GM12878 (cell line): ENCODE measurements at regions not wholly inside any gene's neighbourhood (a gene's known extent, or its start where the extent isn't known, plus 50 kb on each side); places are given as distances from the start of the nearest gene placed in this dataset.

Experiments used
- ATAC-seq: fragments of 200-7000 bp; cut with Tn5 transposase; 3 replicates; pipeline ENCODE4 v1.9.1; 2020; ENCODE audit warnings: mild to moderate bottlenecking, moderate library complexity
- BruUV-seq: library from RNA; stranded (reverse); fragments of 400-500 nt; replicated peaks from 2 replicates; lab custom pipeline; 2021; lab: Mats Ljungman, UMichigan
- CTCF ChIA-PET: fragments of 300-600 bp; sonication (Branson Sonifier 250); formaldehyde crosslinking; extraction: SDS; loops from one replicate; lab custom pipeline; 2021; ENCODE audit warnings: inconsistent platforms; lab: Yijun Ruan, JAX
- POLR2A ChIA-PET: fragments of 350-600 bp; formaldehyde crosslinking; extraction: SDS; loops from one replicate; lab custom pipeline; 2021; ENCODE audit warnings: inconsistent platforms; lab: Charles Lee
- RAD21 ChIA-PET: fragments of 300-600 bp; sonication (Branson Sonifier 250); formaldehyde crosslinking; loops from one replicate; lab custom pipeline; 2023; ENCODE audit warnings: antibody characterized with exemption; ENCODE audit not compliant: unreplicated experiment; lab: Charles Lee
- SMC1A ChIA-PET: fragments of 300-600 bp; sonication (Branson Sonifier 250); formaldehyde crosslinking; loops from one replicate; lab custom pipeline; 2023; ENCODE audit not compliant: unreplicated experiment, uncharacterized antibody; lab: Charles Lee
- DNase-seq: peaks from one replicate; pipeline ENCODE4 v3.0.0-alpha.2; 2011; ENCODE audit warnings: low read depth, low spot score
- FAIRE-seq: peaks from 3 replicates; lab custom pipeline; 2011; peaks lifted over from hg19 to GRCh38; lab: Jason Lieb, UNC
- H2AFZ ChIP-seq: 2 replicates; pipeline ENCODE4 v1.6.0; 2011; ENCODE audit warnings: low read depth, low read length, control low read depth; ENCODE audit not compliant: control insufficient read depth
- H3K27ac ChIP-seq: 2 replicates; pipeline ENCODE4 v1.5.1; 2011; ENCODE audit warnings: control low read depth; ENCODE audit not compliant: control insufficient read depth, insufficient read depth
- H3K27me3 ChIP-seq, 2 experiments: replicated peaks in 1 of 2; 2 replicates each; pipeline versions ENCODE4 v1.6.0 to v1.6.1; 2011; ENCODE audit warnings: low read length in 1 of 2; ENCODE audit not compliant: control insufficient read depth in 2 of 2, insufficient read depth in 2 of 2
- H3K36me3 ChIP-seq, 2 experiments: 2 replicates each; pipeline ENCODE4 v1.5.1; 2011; ENCODE audit warnings: low read length in 1 of 2; ENCODE audit not compliant: control insufficient read depth in 2 of 2, insufficient read depth in 2 of 2
- H3K4me1 ChIP-seq: 2 replicates; pipeline ENCODE4 v1.6.1; 2011; ENCODE audit warnings: mild to moderate bottlenecking, low read length, moderate library complexity, mixed read lengths; ENCODE audit not compliant: control insufficient read depth, insufficient read depth
- H3K4me2 ChIP-seq: 2 replicates; pipeline ENCODE4 v1.6.0; 2011; ENCODE audit warnings: control low read depth; ENCODE audit not compliant: control insufficient read depth, insufficient read depth
- H3K4me3 ChIP-seq: fragments of 200-600 bp; sonication (generic); 2 replicates; pipeline ENCODE4 v1.5.1; 2016
- H3K79me2 ChIP-seq: 2 replicates; pipeline ENCODE4 v1.6.0; 2011; ENCODE audit warnings: low read length; ENCODE audit not compliant: control insufficient read depth, insufficient read depth
- H3K9ac ChIP-seq: 2 replicates; pipeline ENCODE4 v1.8.0; 2011; ENCODE audit warnings: low read length, control low read depth, mixed read lengths; ENCODE audit not compliant: control insufficient read depth, insufficient read depth
- H3K9me3 ChIP-seq: replicated peaks from 3 replicates; pipeline ENCODE4 v1.5.1; 2011; ENCODE audit warnings: mild to moderate bottlenecking, low read length; ENCODE audit not compliant: control insufficient read depth, insufficient read depth
- H4K20me1 ChIP-seq: 2 replicates; pipeline ENCODE4 v1.6.0; 2011; ENCODE audit not compliant: control insufficient read depth, insufficient read depth
- BRCA1 ChIP-seq: IDR thresholded peaks from 2 replicates; pipeline ENCODE4 v1.6.1; 2011; ENCODE audit warnings: low read depth, low read length, improper control_type of control experiment
- E4F1 ChIP-seq: fragments of 450-650 bp; IDR thresholded peaks from 2 replicates; pipeline ENCODE4 v1.6.1; 2018; ENCODE audit warnings: borderline replicate concordance, mild to moderate bottlenecking; ENCODE audit not compliant: partially characterized antibody
- ESRRA ChIP-seq: IDR thresholded peaks from 2 replicates; pipeline ENCODE4 v1.6.1; 2012; ENCODE audit warnings: mild to moderate bottlenecking, low read length, improper control_type of control experiment
- FOS ChIP-seq: IDR thresholded peaks from 3 replicates; pipeline ENCODE4 v1.6.1; 2011; ENCODE audit warnings: borderline replicate concordance; ENCODE audit not compliant: insufficient read length; ENCODE audit errors: extremely low read depth
- IKZF1 ChIP-seq: fragments of 450-650 bp; conservative IDR thresholded peaks from 2 replicates; pipeline ENCODE4 v1.6.1; 2017; ENCODE audit warnings: antibody characterized with exemption, mild to moderate bottlenecking
- SUZ12 ChIP-seq: fragments of 200-600 bp; sonication (generic); IDR thresholded peaks from one replicate; pipeline ENCODE4 v1.6.1; 2018; ENCODE audit warnings: antibody characterized with exemption, mild to moderate bottlenecking; ENCODE audit not compliant: unreplicated experiment
- TARDBP ChIP-seq: IDR thresholded peaks from 2 replicates; pipeline ENCODE4 v1.6.1; 2016; ENCODE audit warnings: borderline replicate concordance
- WGBS: methylation state at CpG from one replicate; pipeline ENCODE4 v1.1.6; 2016; ENCODE audit warnings: low lambda C conversion rate; ENCODE audit not compliant: insufficient replicate concordance, insufficient coverage; ENCODE audit errors: missing lambda C conversion rate; 5-methylcytosine and 5-hydroxymethylcytosine counted together
- in situ Hi-C: fragments of 300-500 bp; cut with MboI; formaldehyde crosslinking; loops from 9 replicates; pipeline ENCODE4 v1.14.3; 2018; ENCODE audit warnings: mixed read lengths
- intact Hi-C: fragments of 100-400 bp; cut with micrococcal nuclease; formaldehyde crosslinking; loops from one replicate; pipeline ENCODE4 v1.14.2; 2022; ENCODE audit not compliant: unreplicated experiment

- SMC1A ChIA-PET: interaction anchor here (0.6 to 2.6 kb wide), 2 partner anchors 14 to 159 kb away, joined by 3 to 5 read pairs; no protein-coding TSS in a partner anchor
- TF ChIP-seq SUZ12: no peak
- no peak for TF ChIP-seq FOS
- TF ChIP-seq E4F1: no peak
- TF ChIP-seq IKZF1: no peak
- TF ChIP-seq TARDBP: no peak
- no peak for TF ChIP-seq ESRRA
- no peak for TF ChIP-seq BRCA1
- H3K9me3 ChIP-seq: no peaks in the 10 kb centered on the region
- ATAC-seq (no peak), FAIRE-seq (no peak), DNase-seq (no peak)
- no peaks in the 10 kb centered on the region for H3K4me1 ChIP-seq
- RAD21 ChIA-PET: no interaction called here
- intact Hi-C loops (loop anchor here (10.0 kb wide), 1 partner anchor 376 kb away; no protein-coding TSS in a partner anchor), in situ Hi-C loops (no loop called here)
- no peak overlapping the region for H2AFZ ChIP-seq
- H3K79me2 ChIP-seq: no peaks in the 10 kb centered on the region
- no peak overlapping the region for H3K4me2 ChIP-seq
- H3K27me3 ChIP-seq: no peaks in the 10 kb centered on the region
- H3K36me3 ChIP-seq: no peaks in the 10 kb centered on the region
- no peak overlapping the region for H3K4me3 ChIP-seq
- CTCF ChIA-PET: interaction anchor here (0.6 to 2.9 kb wide), 2 partner anchors 13 to 68 kb away, joined by 3 to 10 read pairs; no protein-coding TSS in a partner anchor
- no TSS peak for BruUV-seq
- H3K9ac ChIP-seq: no peak overlapping the region
- H4K20me1 ChIP-seq: no peaks in the 10 kb centered on the region
- POLR2A ChIA-PET: no interaction called here
- no peak overlapping the region for H3K27ac ChIP-seq
- WGBS: 34% methylated on average over 3 of the region's 3 CpGs
Observed at GRCh38 chr4:108561116-108561515, 59.3 kb upstream of the RPL34 start.
